ENCODE measurements at regions not wholly inside any gene's neighbourhood (a gene's known extent, or its start where the extent isn't known, plus 50 kb on each side); places are given as distances from the start of the nearest gene placed in this dataset.

DNA sequence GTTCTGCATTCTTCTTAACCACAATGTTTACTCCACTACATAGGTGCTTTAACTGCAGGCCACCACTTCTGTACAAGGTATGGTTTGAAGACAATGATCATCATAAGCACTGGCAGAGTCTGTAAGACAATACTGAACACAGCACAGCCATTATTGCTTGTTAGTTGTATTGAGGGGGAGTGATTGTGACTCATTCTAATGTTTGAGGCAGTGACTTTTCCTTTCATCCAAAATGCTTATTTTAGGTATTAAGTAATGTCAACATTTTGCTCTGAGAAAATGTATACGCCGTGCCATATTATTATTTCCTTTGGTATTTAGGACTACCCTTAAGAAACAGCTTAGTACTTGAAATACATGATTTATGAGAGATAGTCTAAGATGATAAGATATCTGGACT lies 618.2 kb upstream of the ZNF717 start:
- TF ChIP-seq CTCF (conservative IDR thresholded peaks at IDR 0.05; ENCODE audit: low read length) (no peak), EZH2phosphoT487 (IDR thresholded peaks at IDR 0.05; ENCODE audit: borderline replicate concordance, low read depth, low read length) (no peak)
